ENCODE measurements at regions not wholly inside any gene's neighbourhood (a gene's known extent, or its start where the extent isn't known, plus 50 kb on each side); places are given as distances from the start of the nearest gene placed in this dataset.

GRCh38 chr20:51864967-51865366 is 62.6 kb upstream of the SALL4 start:
- no peaks in the 10 kb centered on the region for H3K79me2 ChIP-seq (ENCODE audit: insufficient read depth, low read length)
- no peak overlapping the region for H3K9ac ChIP-seq (ENCODE audit: insufficient read depth, low read length, poor library complexity, severe bottlenecking)
- TF ChIP-seq CTCF (IDR thresholded peaks at IDR 0.05), result no peak
- peaks cover 2 to 5% (median 5%) of the 10 kb centered on the region in 3 donors for H3K27me3 Mint-ChIP-seq (ENCODE audit: low read depth in 3 of 3)
- no peaks in the 10 kb centered on the region for H3K4me1 Mint-ChIP-seq
- WGBS (ENCODE audit: insufficient coverage), result 90% methylated on average over 13 of the region's 14 CpGs
- H3K27ac ChIP-seq (ENCODE audit: low read depth in 1 of 2, low read length in 2 of 2), result no peak overlapping the region
- H3K36me3 Mint-ChIP-seq, result no peaks in the 10 kb centered on the region
- no peaks in the 10 kb centered on the region for H3K9me3 ChIP-seq (replicated peaks in 1 of 2; ENCODE audit: control insufficient read depth in 1 of 2, insufficient read depth in 1 of 2, low read length in 2 of 2)
- no peaks in the 10 kb centered on the region for H3K4me1 ChIP-seq (ENCODE audit: control insufficient read depth in 1 of 2, insufficient read depth in 2 of 2, low read length in 2 of 2)
- H4K20me1 ChIP-seq (ENCODE audit: insufficient read depth, low read length), result no peaks in the 10 kb centered on the region
- H3K4me3 ChIP-seq (replicated peaks in 1 of 3; ENCODE audit: low read depth in 2 of 3, low read length in 3 of 3), result no peak overlapping the region
- no peak overlapping the region for H3K27ac Mint-ChIP-seq
- no peaks in the 10 kb centered on the region for H3K27me3 ChIP-seq (ENCODE audit: control insufficient read depth in 2 of 2, insufficient read depth in 2 of 2, low read length in 2 of 2)
- intact Hi-C loops (cut with micrococcal nuclease), result no loop called here
- H3K9me3 Mint-ChIP-seq, result peaks cover 0 to 3% (median 0%) of the 10 kb centered on the region in 7 donors
- no peak overlapping the region for H3K4me3 Mint-ChIP-seq
- no peak overlapping the region for H2AFZ ChIP-seq (ENCODE audit: insufficient read depth, low read depth, low read length, poor library complexity, severe bottlenecking)
- no peak overlapping the region for H3K4me2 ChIP-seq (replicated peaks; ENCODE audit: extremely low read depth, low read length, poor library complexity, severe bottlenecking)
- H3K36me3 ChIP-seq (replicated peaks in 1 of 2; ENCODE audit: control insufficient read depth in 1 of 2, insufficient read depth in 2 of 2, low read length in 2 of 2), result no peaks in the 10 kb centered on the region
- no peak for DNase-seq

DNA sequence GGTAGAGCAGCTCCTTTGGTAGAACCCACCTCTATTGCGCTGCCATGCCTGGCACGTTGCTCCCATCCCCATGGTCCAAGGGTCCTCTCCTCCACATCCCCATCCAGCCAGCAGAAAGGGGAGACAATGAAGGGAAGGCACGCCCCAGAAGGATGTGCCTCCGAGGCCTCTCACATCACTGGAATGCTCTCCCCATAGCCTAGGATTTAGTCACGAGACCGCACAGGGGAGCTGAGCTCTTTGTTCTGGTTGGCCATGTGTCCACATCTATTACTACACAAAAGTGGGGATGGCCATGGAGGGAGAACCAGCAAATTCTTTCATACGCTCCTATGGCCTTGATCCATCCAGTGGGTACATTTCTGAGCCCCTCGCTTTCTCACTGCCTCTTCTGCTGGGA is 60.5 kb upstream of the SALL4 start:
- Histone ChIP-seq H4K20me1 (ENCODE audit: insufficient read depth, low read length) (no peaks in the 10 kb centered on the region), H3K79me2 (ENCODE audit: insufficient read depth, low read length) (no peaks in the 10 kb centered on the region), H3K36me3 (replicated peaks in 1 of 2; ENCODE audit: control insufficient read depth in 1 of 2, insufficient read depth in 2 of 2, low read length in 2 of 2) (no peaks in the 10 kb centered on the region), H3K4me3 (replicated peaks in 1 of 3; ENCODE audit: low read depth in 2 of 3, low read length in 3 of 3) (no peak overlapping the region), H3K4me1 (ENCODE audit: control insufficient read depth in 1 of 2, insufficient read depth in 2 of 2, low read length in 2 of 2) (no peaks in the 10 kb centered on the region), H3K4me2 (replicated peaks; ENCODE audit: extremely low read depth, low read length, poor library complexity, severe bottlenecking) (no peak overlapping the region), H3K27me3 (ENCODE audit: control insufficient read depth in 2 of 2, insufficient read depth in 2 of 2, low read length in 2 of 2) (no peaks in the 10 kb centered on the region), H2AFZ (ENCODE audit: insufficient read depth, low read depth, low read length, poor library complexity, severe bottlenecking) (no peak overlapping the region), H3K27ac (ENCODE audit: low read depth in 1 of 2, low read length in 2 of 2) (no peak overlapping the region), H3K9ac (ENCODE audit: insufficient read depth, low read length, poor library complexity, severe bottlenecking) (no peak overlapping the region), H3K9me3 (replicated peaks in 1 of 2; ENCODE audit: control insufficient read depth in 1 of 2, insufficient read depth in 1 of 2, low read length in 2 of 2) (no peaks in the 10 kb centered on the region)
- DNase-seq, result no peak
- Mint-ChIP-seq H3K4me1 (no peaks in the 10 kb centered on the region), H3K4me3 (no peak overlapping the region), H3K27me3 (ENCODE audit: low read depth in 3 of 3) (peaks cover 2 to 5% (median 4%) of the 10 kb centered on the region in 3 donors), H3K36me3 (no peaks in the 10 kb centered on the region), H3K9me3 (peaks cover 0 to 3% (median 0%) of the 10 kb centered on the region in 7 donors), H3K27ac (no peak overlapping the region)
- 82% methylated on average over 3 of the region's 8 CpGs for WGBS (ENCODE audit: insufficient coverage)
- no peak for TF ChIP-seq CTCF (IDR thresholded peaks at IDR 0.05)
- intact Hi-C loops (cut with micrococcal nuclease), result no loop called here
